ENCODE measurements at regions not wholly inside any gene's neighbourhood (a gene's known extent, or its start where the extent isn't known, plus 50 kb on each side); places are given as distances from the start of the nearest gene placed in this dataset.

GRCh38 chr22:49292909-49293308, 534.8 kb downstream of the BRD1 start:
- no CpG with 5 or more reads among the region's 5 CpGs for WGBS, 2 donors (ENCODE audit: extremely low coverage in 2 of 2, insufficient read length in 2 of 2, insufficient replicate concordance in 1 of 2)
- Histone ChIP-seq H2AK5ac (ENCODE audit: low read depth, low read length) (no peak overlapping the region), H3K27ac (replicated peaks; ENCODE audit: low read length) (no peak overlapping the region), H4K8ac (ENCODE audit: low read depth, low read length) (no peak overlapping the region), H3K4me1 (ENCODE audit: control insufficient read depth in 2 of 2, insufficient read depth in 1 of 2, low read depth in 1 of 2, low read length in 2 of 2) (peaks cover 0 to 3% of the 10 kb centered on the region in 2 donors), H3K9ac (ENCODE audit: low read depth, low read length, poor library complexity) (no peak overlapping the region), H3K23ac (ENCODE audit: low read depth, low read length, poor library complexity) (no peak overlapping the region), H3K4ac (ENCODE audit: low read length) (no peak overlapping the region), H3K4me3 (ENCODE audit: low read length in 2 of 2) (no peak overlapping the region), H3K18ac (ENCODE audit: low read length) (no peak overlapping the region), H2BK12ac (ENCODE audit: low read length) (no peak overlapping the region), H2BK15ac (ENCODE audit: low read length) (no peak overlapping the region), H2AFZ (ENCODE audit: low read length) (no peak overlapping the region), H3K36me3 (replicated peaks in 1 of 2; ENCODE audit: control insufficient read depth in 2 of 2, insufficient read depth in 2 of 2, low read length in 2 of 2) (no peaks in the 10 kb centered on the region), H3K79me1 (ENCODE audit: low read depth, low read length) (no peaks in the 10 kb centered on the region), H4K91ac (ENCODE audit: low read depth, low read length, poor library complexity) (no peak overlapping the region), H3K4me2 (ENCODE audit: insufficient read depth, low read length, poor library complexity, severe bottlenecking) (no peak overlapping the region), H3K14ac (ENCODE audit: low read length) (no peak overlapping the region), H2BK5ac (ENCODE audit: low read length) (no peak overlapping the region), H3K9me3 (replicated peaks in 1 of 2; ENCODE audit: control insufficient read depth in 2 of 2, insufficient read depth in 1 of 2, low read depth in 1 of 2, low read length in 2 of 2) (peaks cover 0 to 7% of the 10 kb centered on the region in 2 donors), H2BK120ac (ENCODE audit: low read depth, low read length) (no peak overlapping the region), H3K27me3 (ENCODE audit: control insufficient read depth in 3 of 3, insufficient read depth in 3 of 3, low read depth in 1 of 3, low read length in 3 of 3) (no peaks in the 10 kb centered on the region)
- no peak for DNase-seq (ENCODE audit: low spot score)

DNA sequence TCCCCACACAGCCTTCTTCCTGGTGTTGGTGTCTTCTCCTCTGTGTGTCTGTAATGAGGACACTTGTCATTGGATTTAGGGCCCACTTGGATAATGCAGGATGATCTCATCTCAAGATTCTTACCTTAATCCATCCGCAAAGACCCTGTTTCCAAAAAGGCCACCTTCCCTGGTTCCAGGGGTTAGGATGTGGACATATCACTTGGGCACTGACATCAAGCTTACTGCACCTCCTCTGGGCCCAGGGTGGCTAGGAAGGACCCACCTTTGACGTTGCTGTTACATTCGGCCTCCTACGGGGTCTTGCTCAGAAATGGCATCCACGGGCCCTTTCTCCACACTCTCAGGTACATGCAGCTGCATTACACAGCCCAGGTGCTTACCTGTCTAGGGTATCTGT, 535.9 kb downstream of the BRD1 start:
- WGBS, 2 donors (ENCODE audit: extremely low coverage in 2 of 2, insufficient read length in 2 of 2, insufficient replicate concordance in 1 of 2), result no CpG with 5 or more reads among the region's 5 CpGs
- Histone ChIP-seq H3K36me3 (replicated peaks in 1 of 2; ENCODE audit: control insufficient read depth in 2 of 2, insufficient read depth in 2 of 2, low read length in 2 of 2) (no peaks in the 10 kb centered on the region), H2BK15ac (ENCODE audit: low read length) (peak overlapping the region; percentile 63), H3K4me3 (ENCODE audit: low read length in 2 of 2) (no peak overlapping the region), H3K4ac (ENCODE audit: low read length) (no peak overlapping the region), H4K91ac (ENCODE audit: low read depth, low read length, poor library complexity) (no peak overlapping the region), H3K9ac (ENCODE audit: low read depth, low read length, poor library complexity) (no peak overlapping the region), H2BK120ac (ENCODE audit: low read depth, low read length) (no peak overlapping the region), H2BK5ac (ENCODE audit: low read length) (no peak overlapping the region), H2AK5ac (ENCODE audit: low read depth, low read length) (peak overlapping the region; percentile 47), H3K23ac (ENCODE audit: low read depth, low read length, poor library complexity) (no peak overlapping the region), H3K4me1 (ENCODE audit: control insufficient read depth in 2 of 2, insufficient read depth in 1 of 2, low read depth in 1 of 2, low read length in 2 of 2) (peaks cover 0 to 3% of the 10 kb centered on the region in 2 donors), H3K27me3 (ENCODE audit: control insufficient read depth in 3 of 3, insufficient read depth in 3 of 3, low read depth in 1 of 3, low read length in 3 of 3) (peaks cover 0 to under 1% (median 0%) of the 10 kb centered on the region in 3 experiments), H4K8ac (ENCODE audit: low read depth, low read length) (no peak overlapping the region), H3K14ac (ENCODE audit: low read length) (peak overlapping the region; percentile 83), H2AFZ (ENCODE audit: low read length) (no peak overlapping the region), H3K4me2 (ENCODE audit: insufficient read depth, low read length, poor library complexity, severe bottlenecking) (no peak overlapping the region), H3K27ac (replicated peaks; ENCODE audit: low read length) (no peak overlapping the region), H3K79me1 (ENCODE audit: low read depth, low read length) (no peaks in the 10 kb centered on the region), H2BK12ac (ENCODE audit: low read length) (peak overlapping the region; percentile 25), H3K18ac (ENCODE audit: low read length) (no peak overlapping the region), H3K9me3 (replicated peaks in 1 of 2; ENCODE audit: control insufficient read depth in 2 of 2, insufficient read depth in 1 of 2, low read depth in 1 of 2, low read length in 2 of 2) (peaks cover 0 to 7% of the 10 kb centered on the region in 2 donors)
- no peak for DNase-seq (ENCODE audit: low spot score)

DNA sequence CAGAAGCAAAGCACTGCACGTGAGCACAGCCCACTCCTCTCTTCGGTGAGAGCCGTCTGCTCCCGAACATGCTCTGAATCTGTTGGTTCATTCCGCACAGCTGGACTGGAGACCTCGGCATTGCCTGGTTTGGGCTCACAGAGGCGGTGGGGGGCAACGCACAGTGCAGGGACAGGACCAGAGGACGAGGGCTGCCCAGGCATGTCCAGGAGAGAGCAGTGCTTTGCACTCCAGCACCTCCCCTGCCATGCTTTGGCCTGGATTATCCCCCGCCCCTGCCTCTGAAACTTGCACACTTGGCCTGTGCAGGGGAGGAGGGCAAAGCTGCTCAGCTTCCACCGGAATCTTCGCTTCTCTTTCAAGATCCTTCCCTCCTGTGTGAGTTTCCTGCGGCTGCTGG, 536.5 kb downstream of the BRD1 start:
- Histone ChIP-seq H4K91ac (ENCODE audit: low read depth, low read length, poor library complexity) (no peak overlapping the region), H2BK15ac (ENCODE audit: low read length) (no peak overlapping the region), H2BK5ac (ENCODE audit: low read length) (no peak overlapping the region), H4K8ac (ENCODE audit: low read depth, low read length) (no peak overlapping the region), H2AK5ac (ENCODE audit: low read depth, low read length) (peak overlapping the region; percentile 1), H2BK120ac (ENCODE audit: low read depth, low read length) (no peak overlapping the region), H3K27ac (replicated peaks; ENCODE audit: low read length) (no peak overlapping the region), H2BK12ac (ENCODE audit: low read length) (no peak overlapping the region), H3K9ac (ENCODE audit: low read depth, low read length, poor library complexity) (no peak overlapping the region), H3K4me1 (ENCODE audit: control insufficient read depth in 2 of 2, insufficient read depth in 1 of 2, low read depth in 1 of 2, low read length in 2 of 2) (peaks cover 0 to 3% of the 10 kb centered on the region in 2 donors), H3K18ac (ENCODE audit: low read length) (peak overlapping the region; percentile 22), H3K4me3 (ENCODE audit: low read length in 2 of 2) (no peak overlapping the region), H3K14ac (ENCODE audit: low read length) (no peak overlapping the region), H3K4me2 (ENCODE audit: insufficient read depth, low read length, poor library complexity, severe bottlenecking) (no peak overlapping the region), H2AFZ (ENCODE audit: low read length) (peak overlapping the region; percentile 72), H3K36me3 (replicated peaks in 1 of 2; ENCODE audit: control insufficient read depth in 2 of 2, insufficient read depth in 2 of 2, low read length in 2 of 2) (no peaks in the 10 kb centered on the region), H3K9me3 (replicated peaks in 1 of 2; ENCODE audit: control insufficient read depth in 2 of 2, insufficient read depth in 1 of 2, low read depth in 1 of 2, low read length in 2 of 2) (peaks cover 0 to 7% of the 10 kb centered on the region in 2 donors), H3K27me3 (ENCODE audit: control insufficient read depth in 3 of 3, insufficient read depth in 3 of 3, low read depth in 1 of 3, low read length in 3 of 3) (peaks cover 0 to 6% (median 0%) of the 10 kb centered on the region in 3 experiments), H3K79me1 (ENCODE audit: low read depth, low read length) (no peaks in the 10 kb centered on the region), H3K23ac (ENCODE audit: low read depth, low read length, poor library complexity) (no peak overlapping the region), H3K4ac (ENCODE audit: low read length) (no peak overlapping the region)
- no CpG with 5 or more reads among the region's 13 CpGs for WGBS, 2 donors (ENCODE audit: extremely low coverage in 2 of 2, insufficient read length in 2 of 2, insufficient replicate concordance in 1 of 2)
- DNase-seq (ENCODE audit: low spot score), result no peak

- Histone ChIP-seq H3K9me3 (replicated peaks in 1 of 2; ENCODE audit: control insufficient read depth in 2 of 2, insufficient read depth in 1 of 2, low read depth in 1 of 2, low read length in 2 of 2) (peaks cover 0 to 7% of the 10 kb centered on the region in 2 donors), H3K23ac (ENCODE audit: low read depth, low read length, poor library complexity) (no peak overlapping the region), H4K91ac (ENCODE audit: low read depth, low read length, poor library complexity) (no peak overlapping the region), H3K9ac (ENCODE audit: low read depth, low read length, poor library complexity) (no peak overlapping the region), H3K4me3 (ENCODE audit: low read length in 2 of 2) (no peak overlapping the region), H2AFZ (ENCODE audit: low read length) (peak overlapping the region; percentile 72), H2BK12ac (ENCODE audit: low read length) (no peak overlapping the region), H3K4me1 (ENCODE audit: control insufficient read depth in 2 of 2, insufficient read depth in 1 of 2, low read depth in 1 of 2, low read length in 2 of 2) (peaks cover 0 to 3% of the 10 kb centered on the region in 2 donors), H2AK5ac (ENCODE audit: low read depth, low read length) (no peak overlapping the region), H3K27ac (replicated peaks; ENCODE audit: low read length) (no peak overlapping the region), H3K27me3 (ENCODE audit: control insufficient read depth in 3 of 3, insufficient read depth in 3 of 3, low read depth in 1 of 3, low read length in 3 of 3) (peaks cover 0 to 6% (median 0%) of the 10 kb centered on the region in 3 experiments), H4K8ac (ENCODE audit: low read depth, low read length) (no peak overlapping the region), H3K4me2 (ENCODE audit: insufficient read depth, low read length, poor library complexity, severe bottlenecking) (no peak overlapping the region), H3K36me3 (replicated peaks in 1 of 2; ENCODE audit: control insufficient read depth in 2 of 2, insufficient read depth in 2 of 2, low read length in 2 of 2) (no peaks in the 10 kb centered on the region), H3K18ac (ENCODE audit: low read length) (peak overlapping the region; percentile 21), H2BK120ac (ENCODE audit: low read depth, low read length) (no peak overlapping the region), H2BK5ac (ENCODE audit: low read length) (no peak overlapping the region), H3K79me1 (ENCODE audit: low read depth, low read length) (no peaks in the 10 kb centered on the region), H3K4ac (ENCODE audit: low read length) (no peak overlapping the region), H2BK15ac (ENCODE audit: low read length) (no peak overlapping the region), H3K14ac (ENCODE audit: low read length) (no peak overlapping the region)
- DNase-seq (ENCODE audit: low spot score), result no peak
- no CpG with 5 or more reads among the region's 6 CpGs for WGBS, 2 donors (ENCODE audit: extremely low coverage in 2 of 2, insufficient read length in 2 of 2, insufficient replicate concordance in 1 of 2)
Measured at GRCh38 chr22:49290711-49291110, 537.0 kb downstream of the BRD1 start.
